RPMI7951 (cell line): ENCODE measurements at regions not wholly inside any gene's neighbourhood (a gene's known extent, or its start where the extent isn't known, plus 50 kb on each side); places are given as distances from the start of the nearest gene placed in this dataset.
"Not testable (repeated sequence)": the region's sequence is repeated elsewhere in the genome, so short reads cannot be mapped to it uniquely, and the experiment has no call there.

Experiments
- DNase-seq: peaks from one replicate; pipeline ENCODE4 v3.0.0-alpha.2; 2012; ENCODE audit warnings: low read depth

DNA sequence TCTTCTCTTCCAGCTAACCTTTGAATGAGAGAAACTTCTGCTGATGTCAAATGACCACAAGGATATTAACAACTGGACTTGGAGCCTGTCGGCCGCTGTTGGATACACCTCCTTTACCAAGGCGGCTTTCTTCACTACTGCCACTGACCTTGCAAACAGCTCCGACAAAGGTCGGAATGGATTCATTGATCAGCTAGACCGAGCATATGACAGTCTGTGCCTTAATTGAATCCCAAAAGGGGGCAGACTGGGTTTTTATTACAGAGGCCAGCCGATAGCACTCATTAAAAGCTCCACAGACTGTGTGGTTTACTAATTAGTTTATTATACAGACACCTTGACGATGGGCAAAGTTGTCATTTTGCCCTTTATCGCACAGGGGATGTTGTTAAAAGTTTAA, 394.5 kb downstream of the RERGL start:
- no peak for DNase-seq

DNA sequence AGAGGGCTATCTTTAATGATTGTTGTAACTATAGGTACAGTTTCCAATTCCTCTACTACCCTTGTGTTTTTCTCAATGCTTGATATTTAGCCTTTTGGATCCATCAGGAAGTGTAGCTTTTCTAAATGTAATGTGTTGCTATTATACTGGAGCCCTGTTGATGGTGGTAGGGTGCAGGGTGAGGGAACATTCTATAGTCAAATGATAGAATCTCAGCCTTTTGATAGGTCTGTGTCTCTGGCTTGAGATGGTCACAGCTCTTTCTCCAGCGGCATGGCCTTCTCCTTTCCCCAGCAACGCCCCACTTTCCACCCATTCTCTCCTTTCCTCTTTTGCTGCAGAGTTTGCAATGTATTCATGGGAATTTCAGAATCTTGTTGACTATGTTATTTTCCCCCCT, 398.6 kb downstream of the RERGL start:
- DNase-seq: no peak

DNA sequence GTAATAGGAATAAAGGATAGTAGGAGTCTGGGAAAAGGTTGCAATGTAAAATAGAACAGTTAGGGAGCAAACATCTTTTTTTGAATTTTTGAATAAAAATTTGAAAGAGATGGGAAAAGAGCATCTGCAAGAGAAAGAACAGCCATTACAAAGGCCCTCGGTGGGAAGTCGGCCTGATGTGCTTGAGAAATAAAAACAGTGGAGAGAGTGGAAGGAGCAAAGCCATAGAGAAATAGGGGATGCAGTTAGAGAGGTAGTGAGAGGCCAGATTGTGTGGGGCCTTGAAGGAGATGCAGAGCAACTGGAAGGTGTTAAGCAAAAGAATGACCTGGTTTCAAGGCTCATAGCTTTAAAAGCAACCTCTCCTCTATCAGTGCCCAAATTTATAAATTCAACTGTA, 409.8 kb downstream of the RERGL start:
- DNase-seq: no peak

DNA sequence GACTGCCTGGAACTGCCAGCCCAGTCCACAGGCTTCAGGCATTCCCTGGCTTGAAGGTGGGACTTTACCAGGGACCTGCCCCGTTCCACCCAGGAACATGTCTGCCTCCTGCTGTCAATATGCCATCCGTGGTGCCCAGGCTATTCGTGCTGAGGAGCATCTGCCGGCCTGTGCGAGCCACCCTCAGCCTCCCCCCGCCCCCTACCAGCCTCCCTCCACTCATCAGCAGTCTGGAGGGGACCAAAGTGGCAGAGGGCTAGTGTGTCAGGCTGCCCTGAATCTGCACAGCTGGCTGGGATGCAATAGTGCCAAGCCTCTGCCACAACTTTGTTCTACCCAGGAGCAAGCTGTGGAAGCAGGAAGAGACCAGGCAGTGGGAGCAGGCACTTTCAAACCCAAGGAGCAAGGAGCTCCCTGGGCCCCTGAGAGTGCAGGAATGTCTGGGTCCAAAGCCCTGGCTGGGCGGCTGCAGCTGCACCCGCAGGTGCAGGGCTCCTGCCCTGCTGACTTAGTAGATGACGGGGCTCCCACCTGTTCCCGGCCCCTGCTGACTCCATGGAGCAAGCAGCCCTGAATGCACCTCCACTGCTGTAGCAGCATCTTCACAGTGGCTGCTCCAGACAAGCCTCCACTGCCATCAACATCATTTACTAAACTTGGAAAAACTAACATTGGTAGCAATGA, 423.2 kb downstream of the RERGL start:
- DNase-seq: no peak

DNA sequence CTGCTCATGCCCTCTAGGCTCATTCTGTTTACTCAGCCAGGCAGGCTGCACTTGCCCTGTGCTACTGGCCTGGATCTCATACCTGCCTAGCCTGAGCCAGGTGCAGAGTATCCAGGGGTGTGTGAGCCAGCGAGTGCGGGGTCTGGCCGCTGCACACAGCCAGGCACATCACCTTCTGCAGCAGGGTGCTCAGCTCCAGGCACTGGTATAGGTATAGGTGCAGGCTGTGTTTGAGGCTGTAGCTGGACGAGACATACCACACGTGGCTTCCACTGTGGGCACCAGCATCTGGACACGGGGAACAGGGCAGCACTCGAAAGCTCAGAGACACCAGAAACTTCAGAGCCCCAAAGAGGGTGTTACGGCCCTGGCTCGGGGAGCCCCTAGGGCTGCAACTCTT, 424.2 kb downstream of the RERGL start:
- no peak for DNase-seq

DNA sequence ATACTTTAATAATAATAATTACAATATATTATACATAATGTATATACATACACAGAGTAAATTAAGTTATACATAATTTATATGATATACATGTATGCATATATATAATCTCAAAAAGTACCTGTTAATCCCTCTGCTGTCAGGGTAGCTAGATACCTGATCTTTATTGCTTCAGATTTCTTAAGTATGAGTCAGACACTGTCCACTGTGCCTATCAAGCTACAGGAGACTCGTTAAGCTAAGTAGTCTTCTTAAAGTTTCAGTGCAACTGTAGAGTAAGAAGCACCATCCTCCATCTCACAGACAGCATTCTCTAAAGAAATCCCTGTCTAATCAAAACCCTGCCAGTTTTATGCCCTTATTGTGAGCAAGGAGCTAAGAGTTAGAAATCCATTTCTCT, 428.7 kb downstream of the RERGL start:
- DNase-seq: no peak

DNA sequence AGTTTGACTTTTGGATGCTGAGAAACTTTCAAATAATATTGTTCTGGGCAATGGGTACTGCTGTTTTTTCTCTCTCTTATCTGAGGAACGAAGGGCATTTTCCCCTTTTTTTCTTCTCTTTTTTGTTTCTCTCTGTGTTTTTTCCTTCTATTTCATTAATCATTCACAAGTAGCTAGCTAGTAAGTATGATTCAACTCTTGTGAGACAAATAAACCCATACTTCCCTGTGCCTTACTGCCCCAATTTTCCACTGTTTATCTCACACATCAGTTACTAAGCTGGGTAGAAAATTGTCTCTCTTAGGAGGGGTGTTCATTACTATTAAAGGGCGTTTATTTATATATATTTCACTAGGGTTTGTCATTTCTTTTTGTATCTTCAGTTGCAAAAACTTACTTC, 437.6 kb downstream of the RERGL start:
- DNase-seq: no peak

DNA sequence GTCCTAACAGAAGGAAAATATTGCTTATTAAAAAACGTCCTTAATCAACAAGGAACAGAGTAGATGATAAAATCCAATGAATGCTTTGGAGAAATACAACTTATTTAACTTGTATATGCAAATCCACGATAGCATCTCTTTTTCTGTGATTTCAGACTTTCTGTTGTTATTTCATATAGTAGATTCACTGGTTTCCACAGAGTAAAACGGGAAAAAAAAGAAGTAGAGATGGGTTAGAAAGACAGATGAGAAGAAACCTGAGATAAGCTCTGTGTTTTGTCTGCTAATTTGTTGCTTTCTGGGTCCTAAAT, 447.7 kb downstream of the RERGL start:
- DNase-seq: no peak

DNA sequence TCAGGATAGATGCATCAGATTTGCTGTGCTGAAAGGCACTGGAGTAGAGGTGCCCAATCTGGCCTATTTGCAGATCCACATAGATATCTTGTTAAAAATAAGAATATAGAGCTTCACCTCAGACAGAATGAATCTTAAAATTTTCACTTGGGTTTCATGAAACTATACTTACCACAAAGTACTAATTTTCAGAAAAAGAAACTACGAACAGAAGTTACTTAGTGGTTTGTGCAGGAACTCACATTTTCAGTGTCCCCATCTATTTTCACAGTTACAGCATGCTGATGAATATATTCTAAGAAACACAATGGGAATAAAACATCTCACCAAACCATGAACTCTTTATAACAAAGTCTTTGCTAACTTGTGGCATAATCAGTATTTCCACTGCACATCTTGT, 449.4 kb downstream of the RERGL start:
- no peak for DNase-seq

DNA sequence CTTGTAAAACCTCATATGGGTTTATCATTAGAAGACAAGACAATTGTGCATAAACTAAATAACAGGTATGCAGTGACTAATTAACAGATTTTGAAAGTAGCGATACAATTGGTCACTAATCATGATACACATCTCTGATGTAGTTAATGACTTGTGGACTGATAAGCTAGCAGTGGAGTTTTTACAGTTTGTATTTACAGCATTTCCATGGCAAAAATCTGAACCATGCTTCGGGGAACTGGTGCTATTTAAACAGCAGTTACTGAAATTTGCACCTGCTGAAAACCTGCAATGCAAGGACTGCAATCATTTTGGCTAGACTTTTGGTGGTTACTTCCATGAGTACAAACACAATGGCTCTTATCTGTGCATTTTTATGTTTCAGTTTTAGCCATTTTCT, 471.2 kb downstream of the RERGL start:
- no peak for DNase-seq

DNA sequence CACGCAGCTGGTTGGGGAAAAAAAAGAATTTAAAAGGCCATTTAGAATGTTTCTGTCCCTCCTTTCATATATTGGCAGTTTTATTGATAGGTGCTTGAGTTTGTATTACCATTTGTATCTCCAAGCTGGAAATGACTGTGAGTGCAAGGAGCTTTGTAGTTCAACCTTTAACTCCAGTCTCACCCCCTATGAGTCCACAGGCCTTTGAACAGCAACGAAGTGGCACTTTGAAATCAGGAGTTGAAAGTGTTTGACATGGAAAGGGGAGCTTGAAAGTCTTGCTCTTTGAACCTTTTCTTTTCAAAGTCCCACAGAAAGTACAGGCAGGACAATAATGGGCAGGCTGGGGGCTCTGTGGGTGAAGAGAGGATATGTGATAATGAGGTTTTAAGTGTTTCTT, 480.3 kb downstream of the RERGL start:
- DNase-seq: no peak

DNA sequence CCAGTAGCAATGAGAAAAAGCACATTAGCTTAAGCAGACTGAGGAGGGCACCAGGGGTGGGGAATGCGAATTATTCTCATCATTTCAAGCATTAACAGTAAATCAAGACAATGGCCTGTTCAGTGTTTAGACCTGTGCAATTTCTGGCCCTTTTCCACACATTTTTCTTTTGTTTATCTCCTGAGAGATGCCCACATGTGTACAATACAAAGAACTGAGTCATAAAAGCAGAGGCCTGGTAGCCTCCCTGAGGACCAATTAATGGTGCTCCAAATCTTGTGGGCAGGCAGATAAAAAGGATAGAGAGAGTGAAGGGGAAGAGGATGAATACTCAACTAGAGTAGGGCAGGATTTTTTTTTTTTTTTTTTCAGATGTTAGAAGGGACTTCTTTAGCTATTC, 480.8 kb downstream of the RERGL start:
- DNase-seq: no peak

DNA sequence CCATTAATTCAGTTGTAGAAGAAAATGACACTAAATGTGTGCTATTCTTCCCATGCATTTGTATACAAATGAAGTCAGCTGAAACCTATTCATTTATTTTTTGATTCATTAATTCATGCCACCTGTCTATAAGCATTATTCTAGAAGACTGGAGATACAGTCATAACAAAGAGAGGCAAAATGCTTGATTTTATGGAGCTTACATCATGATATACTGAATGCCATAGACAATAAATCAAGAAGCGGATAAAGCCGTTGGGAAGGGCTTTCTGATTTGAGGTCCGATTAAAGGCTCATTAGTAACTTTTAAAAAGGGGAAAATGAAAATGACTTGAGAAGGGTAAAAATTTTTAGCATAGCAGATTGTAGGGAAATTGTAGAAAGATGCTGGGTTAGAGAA, 494.9 kb downstream of the RERGL start:
- DNase-seq: no peak

DNA sequence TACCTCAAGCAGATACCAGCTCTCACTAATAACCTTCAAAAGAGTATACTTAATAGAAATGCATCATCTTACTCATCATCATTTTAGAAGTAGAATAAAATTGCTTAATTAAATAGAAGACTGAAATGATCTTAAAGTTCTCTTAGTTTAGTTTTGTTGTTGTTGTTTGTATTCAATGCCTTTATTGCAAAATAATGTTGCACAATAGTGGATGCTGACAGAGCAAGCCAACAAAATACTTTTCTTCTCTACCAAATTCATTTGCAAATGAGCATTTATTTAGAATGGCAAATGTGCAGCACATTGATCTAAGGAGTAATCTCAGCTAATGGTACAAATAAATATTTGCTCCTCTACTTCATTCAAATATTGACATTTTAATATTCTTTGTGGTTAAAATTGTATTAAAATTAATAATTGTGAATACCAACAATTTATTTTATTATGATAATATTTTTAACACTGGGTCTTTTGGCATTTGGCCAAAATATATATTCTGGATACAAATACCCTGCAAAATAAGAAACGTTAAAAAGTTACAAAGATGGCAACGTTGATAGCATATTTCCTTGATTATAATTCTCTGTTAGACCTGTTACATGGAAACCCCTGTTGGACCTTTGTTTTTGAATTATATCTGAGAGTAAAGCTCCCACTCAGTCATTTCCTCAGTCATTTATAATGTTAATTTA, 496.1 kb downstream of the RERGL start:
- no peak for DNase-seq

DNA sequence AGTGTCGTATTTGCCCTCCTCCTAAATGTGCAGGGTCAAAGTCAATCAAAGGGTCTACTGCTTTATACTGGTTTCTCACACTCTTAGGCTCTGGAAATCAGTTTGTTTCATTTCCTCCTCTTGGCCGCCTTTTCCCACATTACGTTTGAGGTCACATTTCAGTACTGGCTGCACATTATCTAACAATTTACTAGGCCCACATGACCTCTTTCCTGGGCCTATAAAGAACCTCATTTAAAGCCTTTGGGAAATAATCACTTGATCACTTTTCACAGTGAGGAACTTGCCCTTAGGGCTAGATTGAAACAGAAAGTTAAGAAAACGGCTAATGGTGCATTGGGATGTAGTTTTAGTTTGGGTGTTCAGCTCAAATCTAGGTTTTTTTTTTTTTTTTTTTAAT, 497.5 kb downstream of the RERGL start:
- DNase-seq: no peak

DNA sequence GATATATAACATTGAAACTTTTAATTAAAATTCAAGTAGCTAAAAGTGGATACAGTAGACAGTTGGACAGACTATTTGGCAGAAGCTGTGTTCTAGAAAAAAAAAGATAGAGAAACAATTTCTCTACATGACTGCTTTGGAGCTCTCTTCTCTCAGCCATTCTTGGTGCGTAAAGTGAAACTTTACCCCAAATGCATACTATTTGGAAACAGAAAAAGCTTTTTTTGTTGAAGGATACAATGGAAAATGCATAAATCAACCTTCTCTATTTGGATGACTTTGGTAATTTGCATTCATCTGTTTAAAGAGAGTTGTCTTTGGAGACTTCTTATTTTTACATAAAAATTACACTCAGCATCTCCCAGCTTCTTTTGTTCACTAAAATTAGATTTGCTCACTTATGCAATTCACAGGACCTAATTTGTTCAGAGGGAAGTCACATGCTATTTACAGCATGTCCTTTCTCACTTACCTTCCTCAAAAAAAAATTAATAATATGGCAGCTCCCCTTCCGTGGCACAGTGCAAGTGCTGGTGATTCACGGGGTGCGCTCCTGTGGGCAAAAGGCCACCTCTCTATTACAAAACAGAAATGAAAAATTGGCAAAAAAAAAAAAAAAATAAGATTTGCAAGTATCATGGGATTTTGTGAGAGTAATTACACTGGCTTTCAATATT, 498.9 kb downstream of the RERGL start:
- no peak for DNase-seq

DNA sequence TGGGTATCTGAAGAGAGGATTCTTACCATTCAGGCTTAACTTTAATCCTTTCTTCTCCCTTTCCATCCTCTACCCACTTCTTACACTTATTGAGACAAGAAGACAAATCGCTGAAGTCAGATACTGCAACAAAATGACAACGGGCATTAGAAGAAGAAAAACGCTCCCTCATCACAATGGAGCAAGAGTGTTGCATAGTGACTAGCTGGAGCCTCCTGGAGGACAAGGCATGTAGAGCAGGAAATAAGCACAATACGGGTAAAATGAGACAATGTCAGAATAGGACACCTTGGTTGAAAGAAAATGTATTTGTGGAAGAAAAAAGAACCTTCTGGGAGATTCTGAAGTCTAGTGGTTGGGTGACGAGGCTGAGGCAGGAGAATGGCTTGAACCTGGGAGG, 501.0 kb downstream of the RERGL start:
- DNase-seq: no peak

DNA sequence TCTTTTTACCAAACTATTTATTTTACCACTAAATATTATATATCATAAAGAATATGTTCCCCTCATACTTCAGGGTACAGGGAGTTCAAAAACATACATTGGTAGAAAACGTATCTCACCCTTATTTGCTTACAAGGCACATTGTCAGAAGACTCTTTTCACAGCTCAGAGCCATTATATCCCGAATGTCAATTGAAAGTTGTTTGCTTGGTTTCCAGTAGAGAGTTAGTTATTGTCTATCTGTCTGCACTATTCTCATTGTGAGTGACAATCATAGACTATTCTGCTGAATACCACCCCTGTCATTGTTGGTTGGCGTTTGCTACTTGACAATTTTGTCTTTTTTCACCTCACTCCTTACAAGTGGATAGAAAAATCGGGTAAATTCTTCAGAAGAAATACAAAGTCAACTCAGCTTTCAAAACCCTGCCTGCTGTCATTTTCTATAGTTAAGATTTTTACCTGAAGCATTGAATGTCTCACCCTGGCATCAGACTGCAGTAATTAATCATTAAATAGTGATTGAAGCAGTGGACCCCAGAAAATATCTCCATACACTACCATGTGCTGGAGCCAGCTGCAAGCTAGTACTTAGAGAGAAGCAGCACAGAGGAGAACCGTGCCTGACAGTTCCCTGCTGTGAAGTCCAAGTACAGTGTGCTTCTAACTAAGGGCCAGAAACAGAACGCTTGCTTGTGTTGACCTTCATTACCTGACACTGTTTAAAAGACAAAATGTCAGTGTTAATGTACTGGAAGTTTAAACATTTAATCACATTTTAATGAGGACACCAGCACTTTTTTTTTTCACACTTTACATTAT, 510.6 kb downstream of the RERGL start:
- no peak for DNase-seq

DNA sequence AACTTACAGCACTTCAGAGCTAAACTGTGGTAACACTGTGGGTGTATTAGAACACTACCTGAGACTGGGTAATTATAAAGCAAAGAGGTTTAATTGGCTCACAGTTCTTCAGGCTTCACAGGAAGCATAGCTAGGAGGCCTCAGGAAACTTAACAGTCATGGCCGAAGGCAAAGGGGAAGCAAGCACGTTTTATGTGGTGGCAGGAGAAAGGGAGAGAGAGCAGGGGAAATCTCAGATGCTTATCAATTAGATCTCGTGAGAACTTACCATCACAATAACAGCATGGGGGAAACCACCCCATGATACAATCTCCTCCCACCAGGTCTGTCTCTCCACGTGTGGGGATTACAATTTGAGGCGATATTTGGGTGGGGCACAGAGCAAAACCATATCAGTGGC, 512.6 kb downstream of the RERGL start:
- no peak for DNase-seq

DNA sequence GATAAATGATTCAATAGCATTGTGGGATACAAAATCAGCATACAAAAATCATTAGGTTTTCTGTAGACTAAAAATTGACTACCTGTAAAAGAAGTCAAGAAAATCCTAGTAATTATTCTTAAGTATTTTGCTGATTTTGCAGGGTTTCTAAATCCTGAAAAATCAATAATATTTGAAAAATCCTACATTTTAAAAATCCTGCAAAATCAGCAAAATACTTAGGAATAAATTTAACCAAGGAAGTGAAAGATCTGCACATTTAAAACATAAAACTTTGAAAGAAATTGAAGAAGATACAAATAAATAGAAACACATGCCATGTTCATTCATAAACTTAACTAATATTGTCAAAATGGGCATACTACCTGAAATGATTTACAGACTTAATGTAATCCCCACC, 517.7 kb downstream of the RERGL start:
- DNase-seq: no peak

DNA sequence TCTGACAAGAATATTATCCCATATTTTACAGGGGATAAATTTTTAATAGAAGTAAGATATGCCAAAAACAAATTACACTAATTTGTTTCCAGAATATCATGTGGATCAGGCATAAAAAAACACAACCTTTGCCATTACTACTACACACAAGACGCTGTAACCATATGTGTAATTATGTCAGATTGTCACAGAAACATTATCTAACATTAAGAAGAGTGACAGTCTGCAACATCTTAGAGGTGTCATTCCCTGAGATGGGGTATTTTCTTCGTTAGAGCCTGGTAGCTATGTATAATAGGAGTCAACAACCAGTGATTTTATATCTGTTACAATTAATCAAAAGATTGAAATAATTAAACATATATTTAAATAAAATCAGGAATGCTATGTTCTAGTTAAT, 518.9 kb downstream of the RERGL start:
- DNase-seq: no peak

DNA sequence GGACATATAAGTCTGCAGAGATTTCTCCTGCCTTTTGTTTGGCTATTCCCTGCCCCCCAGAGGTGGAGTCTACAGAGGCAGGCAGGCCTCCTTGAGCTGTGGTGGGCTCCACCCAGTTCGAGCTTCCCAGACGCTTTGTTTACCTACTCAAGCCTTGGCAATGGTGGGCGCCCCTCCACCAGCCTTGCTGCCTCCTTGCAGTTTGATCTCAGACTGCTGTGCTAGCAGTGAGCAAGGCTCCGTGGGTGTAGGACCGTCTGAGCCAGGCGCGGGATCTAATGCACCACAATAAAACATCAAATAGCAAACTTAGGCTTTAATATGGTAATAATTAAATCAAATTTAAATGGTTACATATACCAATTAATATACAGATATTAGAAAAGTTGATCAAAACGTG, 525.4 kb downstream of the RERGL start:
- not testable (repeated sequence) for DNase-seq

DNA sequence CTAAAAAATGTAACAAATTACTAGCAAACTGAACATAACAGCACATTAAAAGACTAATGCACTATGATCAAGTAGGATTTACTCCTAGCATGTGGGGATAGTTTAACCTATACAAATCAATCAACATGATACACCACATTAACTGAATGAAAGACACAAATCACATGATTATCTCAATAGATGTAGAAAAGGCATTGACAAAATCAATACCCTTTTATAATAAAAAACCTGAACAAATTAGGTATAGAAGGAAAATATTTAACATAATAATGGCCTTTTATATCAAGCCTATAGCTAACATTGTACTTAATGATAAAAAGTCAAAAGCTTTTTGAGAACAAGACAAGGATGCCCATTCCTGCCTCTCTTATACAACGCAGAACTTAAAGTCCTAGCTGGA, 540.0 kb downstream of the RERGL start:
- no peak for DNase-seq
